22Rv1 (cell line): ENCODE measurements at regions not wholly inside any gene's neighbourhood (a gene's known extent, or its start where the extent isn't known, plus 50 kb on each side); places are given as distances from the start of the nearest gene placed in this dataset.
A peak's percentile ranks its signal among the peaks of the same experiment; 100 is the strongest.

Experiments used
- H3K27ac ChIP-seq: fragments of 450-650 bp; 2 replicates; pipeline ENCODE4 v1.5.1; 2017
- ZFX ChIP-seq: fragments of 450-650 bp; IDR thresholded peaks from 2 replicates; pipeline ENCODE4 v1.6.1; 2017; ENCODE audit warnings: antibody characterized with exemption, borderline replicate concordance
- TF ChIP-seq, protein P1 (sequence below): fragments of 450-650 bp; IDR thresholded peaks from 2 replicates; pipeline ENCODE4 v1.5.1; 2017; ENCODE audit warnings: mild to moderate bottlenecking

DNA sequence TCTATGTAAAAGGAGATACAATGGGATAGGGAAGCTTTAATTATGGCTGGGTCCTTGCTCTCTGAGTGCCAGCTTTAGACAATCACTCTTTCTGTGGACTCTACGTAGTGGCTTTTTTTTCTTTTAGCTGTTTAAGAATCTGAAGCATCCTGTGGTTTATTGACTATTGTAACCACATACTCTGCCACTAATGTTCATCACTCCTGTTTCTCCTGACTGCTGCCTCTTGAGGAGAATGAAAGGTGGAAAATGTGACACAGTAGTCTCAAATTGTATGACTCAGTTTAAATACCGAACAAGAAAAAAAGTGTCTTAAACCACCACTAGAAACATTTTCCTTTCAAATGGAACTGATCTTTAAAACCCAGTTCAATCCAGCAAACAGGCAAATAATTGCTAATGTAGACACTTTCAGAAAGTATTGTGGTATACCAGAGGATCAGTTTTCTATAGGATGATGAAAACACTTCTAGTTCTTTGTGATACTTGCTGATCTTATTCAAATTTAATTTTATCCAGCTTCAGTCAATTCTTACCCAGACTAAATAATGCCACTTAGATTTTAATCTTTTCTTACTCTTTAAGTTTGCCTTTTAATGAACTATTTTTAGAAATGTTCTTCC, 302.7 kb upstream of the PMFBP1 start:
- H3K27ac ChIP-seq: no peak overlapping the region
- TF ChIP-seq, protein P1, sequence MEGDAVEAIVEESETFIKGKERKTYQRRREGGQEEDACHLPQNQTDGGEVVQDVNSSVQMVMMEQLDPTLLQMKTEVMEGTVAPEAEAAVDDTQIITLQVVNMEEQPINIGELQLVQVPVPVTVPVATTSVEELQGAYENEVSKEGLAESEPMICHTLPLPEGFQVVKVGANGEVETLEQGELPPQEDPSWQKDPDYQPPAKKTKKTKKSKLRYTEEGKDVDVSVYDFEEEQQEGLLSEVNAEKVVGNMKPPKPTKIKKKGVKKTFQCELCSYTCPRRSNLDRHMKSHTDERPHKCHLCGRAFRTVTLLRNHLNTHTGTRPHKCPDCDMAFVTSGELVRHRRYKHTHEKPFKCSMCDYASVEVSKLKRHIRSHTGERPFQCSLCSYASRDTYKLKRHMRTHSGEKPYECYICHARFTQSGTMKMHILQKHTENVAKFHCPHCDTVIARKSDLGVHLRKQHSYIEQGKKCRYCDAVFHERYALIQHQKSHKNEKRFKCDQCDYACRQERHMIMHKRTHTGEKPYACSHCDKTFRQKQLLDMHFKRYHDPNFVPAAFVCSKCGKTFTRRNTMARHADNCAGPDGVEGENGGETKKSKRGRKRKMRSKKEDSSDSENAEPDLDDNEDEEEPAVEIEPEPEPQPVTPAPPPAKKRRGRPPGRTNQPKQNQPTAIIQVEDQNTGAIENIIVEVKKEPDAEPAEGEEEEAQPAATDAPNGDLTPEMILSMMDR: no peak
- no peak for TF ChIP-seq ZFX

DNA sequence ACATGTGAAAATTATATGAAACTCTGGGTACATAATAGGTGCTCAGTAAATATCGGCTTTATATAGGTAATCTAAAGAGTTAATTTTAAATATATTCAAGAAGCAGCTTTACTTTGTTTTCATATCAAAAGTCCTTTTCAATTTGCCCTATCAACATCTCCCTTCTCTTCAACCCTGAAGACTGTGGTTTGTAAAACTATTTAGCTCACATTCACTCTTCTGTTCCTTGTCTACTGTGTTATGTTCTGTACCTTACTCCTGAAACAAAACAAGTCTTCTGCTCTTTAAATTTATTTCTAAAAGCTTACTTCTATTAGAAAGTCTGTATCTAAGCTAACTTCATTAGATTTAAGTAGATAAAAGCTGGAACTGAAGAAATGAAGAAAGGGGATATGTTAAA, 301.7 kb upstream of the PMFBP1 start:
- H3K27ac ChIP-seq: no peak overlapping the region
- no peak for TF ChIP-seq ZFX
- TF ChIP-seq, protein P1: no peak

DNA sequence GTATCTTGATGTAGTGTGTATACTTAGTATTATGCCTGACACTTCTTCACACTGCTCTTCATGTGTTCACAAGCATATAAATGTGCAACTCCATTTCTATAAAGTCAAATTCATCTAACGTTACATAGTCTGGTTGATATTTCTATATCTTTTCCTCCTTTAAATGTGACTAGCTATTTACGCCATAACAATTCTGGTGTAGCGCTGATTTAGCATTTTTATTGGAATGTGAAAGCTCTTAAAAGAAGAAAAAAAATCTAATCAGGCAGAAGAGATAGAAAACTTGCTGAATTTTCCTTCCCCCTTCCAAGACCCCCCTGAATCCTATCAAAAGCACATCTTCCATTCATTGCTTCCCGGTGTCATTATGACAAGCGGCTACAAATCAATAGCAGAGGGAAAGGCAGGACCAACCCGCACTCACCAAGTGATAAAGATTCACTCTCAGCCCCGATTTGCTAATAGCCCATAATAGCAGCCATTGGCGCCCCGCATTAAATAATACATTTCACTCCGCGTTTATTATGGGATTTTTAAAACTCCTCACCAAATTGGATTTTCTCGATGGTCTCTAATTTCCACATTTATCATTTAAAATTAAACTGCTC, 299.5 kb upstream of the PMFBP1 start:
- H3K27ac ChIP-seq: no peak overlapping the region
- no peak for TF ChIP-seq ZFX
- TF ChIP-seq, protein P1: no peak

DNA sequence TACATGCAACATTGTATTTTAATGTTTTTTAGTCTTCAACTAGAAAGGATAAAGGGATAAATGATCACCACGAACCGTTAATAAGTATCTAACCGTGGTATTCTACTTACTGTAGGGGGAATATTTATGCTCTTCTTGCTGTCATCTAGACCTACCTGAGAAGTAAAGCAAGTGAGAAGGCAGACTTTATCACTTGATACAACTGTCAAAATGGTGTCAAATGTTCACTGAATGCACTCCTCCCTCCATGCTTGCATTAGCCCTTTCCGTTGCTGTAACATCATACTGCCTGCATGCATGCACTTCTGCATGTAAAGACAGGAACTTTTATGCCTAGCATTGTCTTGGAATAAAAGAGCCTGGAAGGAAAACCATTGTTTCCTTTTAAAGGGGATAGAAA, 298.6 kb upstream of the PMFBP1 start:
- no peak overlapping the region for H3K27ac ChIP-seq
- TF ChIP-seq, protein P1: no peak
- no peak for TF ChIP-seq ZFX

DNA sequence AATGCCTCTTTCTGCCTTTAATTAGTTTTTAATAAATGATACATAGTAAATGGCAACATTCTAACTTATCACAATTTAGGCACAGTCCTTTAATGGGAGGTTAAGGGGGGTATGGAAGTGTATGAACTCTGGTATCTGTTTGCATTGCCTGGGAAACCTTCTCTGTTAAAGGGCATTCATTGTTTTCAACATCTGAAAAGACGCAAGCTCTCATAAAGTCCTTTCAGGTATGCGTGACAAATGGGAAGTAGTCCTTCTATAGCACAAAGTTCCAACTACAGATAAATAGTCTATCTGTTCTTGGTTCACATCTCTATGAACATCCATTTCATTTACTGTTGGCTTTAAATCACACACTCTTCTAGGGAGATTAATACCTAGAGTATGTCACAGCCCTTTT, 298.0 kb upstream of the PMFBP1 start:
- H3K27ac ChIP-seq: no peak overlapping the region
- TF ChIP-seq ZFX: no peak
- TF ChIP-seq, protein P1: no peak

DNA sequence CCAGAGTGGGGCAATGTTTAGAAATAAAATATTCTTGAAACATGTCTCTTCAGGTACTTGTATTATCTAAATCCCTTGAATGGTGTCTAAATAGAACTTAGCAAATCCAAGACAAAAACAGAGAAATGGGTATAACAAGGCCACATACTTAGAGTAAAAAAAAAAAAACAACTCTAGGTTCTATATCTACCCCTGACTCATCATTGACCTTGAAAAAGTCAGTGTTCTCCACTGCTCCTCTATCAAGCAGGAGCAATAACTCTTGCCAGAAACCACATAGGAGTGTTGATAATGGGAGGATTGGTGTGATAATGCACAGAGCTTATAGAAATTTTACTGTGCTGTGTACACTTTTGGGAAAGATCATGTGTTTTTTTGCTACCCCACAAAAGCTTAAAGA, 296.6 kb upstream of the PMFBP1 start:
- H3K27ac ChIP-seq: no peak overlapping the region
- TF ChIP-seq ZFX: no peak
- TF ChIP-seq, protein P1: no peak

DNA sequence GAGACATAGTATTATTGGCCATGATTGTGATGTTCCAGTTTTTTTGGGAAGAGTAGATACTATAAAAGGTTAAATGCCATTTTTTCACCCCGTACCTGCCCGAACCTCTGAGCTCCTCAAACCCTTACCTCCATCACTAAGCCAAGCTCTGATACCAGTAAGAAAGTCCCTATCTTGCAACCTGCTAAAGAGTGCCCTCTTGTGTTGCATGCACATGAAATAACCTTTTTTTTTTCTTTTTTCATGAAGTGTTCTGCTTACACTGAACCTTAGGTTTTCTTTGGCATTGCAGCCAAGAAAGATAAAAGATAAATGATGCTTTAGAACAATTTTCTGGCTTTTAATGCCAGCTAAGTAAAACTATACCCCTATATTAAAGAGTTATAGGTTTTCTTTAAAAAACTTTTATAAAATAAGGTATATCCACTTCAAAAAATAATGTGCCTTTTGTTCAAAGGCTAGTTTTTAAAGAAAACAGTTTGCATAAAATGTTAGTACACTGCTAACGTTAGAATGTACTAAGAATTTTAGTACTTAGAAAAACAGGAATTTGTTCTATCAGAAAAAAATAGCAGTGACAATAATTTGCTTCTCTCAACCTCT, 295.3 kb upstream of the PMFBP1 start:
- no peak for TF ChIP-seq ZFX
- TF ChIP-seq, protein P1: peak; percentile 82
- no peak overlapping the region for H3K27ac ChIP-seq
